ENCODE measurements at regions not wholly inside any gene's neighbourhood (a gene's known extent, or its start where the extent isn't known, plus 50 kb on each side); places are given as distances from the start of the nearest gene placed in this dataset.

DNA sequence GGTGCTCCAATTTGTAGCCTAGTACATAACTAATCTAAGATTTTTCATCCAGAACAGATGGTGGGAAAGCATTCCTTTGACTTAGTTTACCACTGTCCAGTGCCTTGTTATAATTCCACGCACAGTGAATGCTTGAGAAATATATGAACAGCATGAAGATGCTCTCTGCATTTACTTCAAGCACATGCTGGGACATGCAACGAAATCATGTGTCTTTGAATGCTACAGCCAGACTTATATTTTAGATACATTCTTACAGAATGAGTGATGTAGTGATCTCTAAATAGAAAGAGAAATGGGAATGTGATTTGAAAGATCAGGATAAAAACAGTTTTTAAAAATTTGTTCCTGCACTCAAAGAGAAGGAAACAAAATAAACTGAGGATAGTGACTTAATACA is 398.3 kb downstream of the FBXO15 start:
- TF ChIP-seq, protein P1, sequence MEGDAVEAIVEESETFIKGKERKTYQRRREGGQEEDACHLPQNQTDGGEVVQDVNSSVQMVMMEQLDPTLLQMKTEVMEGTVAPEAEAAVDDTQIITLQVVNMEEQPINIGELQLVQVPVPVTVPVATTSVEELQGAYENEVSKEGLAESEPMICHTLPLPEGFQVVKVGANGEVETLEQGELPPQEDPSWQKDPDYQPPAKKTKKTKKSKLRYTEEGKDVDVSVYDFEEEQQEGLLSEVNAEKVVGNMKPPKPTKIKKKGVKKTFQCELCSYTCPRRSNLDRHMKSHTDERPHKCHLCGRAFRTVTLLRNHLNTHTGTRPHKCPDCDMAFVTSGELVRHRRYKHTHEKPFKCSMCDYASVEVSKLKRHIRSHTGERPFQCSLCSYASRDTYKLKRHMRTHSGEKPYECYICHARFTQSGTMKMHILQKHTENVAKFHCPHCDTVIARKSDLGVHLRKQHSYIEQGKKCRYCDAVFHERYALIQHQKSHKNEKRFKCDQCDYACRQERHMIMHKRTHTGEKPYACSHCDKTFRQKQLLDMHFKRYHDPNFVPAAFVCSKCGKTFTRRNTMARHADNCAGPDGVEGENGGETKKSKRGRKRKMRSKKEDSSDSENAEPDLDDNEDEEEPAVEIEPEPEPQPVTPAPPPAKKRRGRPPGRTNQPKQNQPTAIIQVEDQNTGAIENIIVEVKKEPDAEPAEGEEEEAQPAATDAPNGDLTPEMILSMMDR (conservative IDR thresholded peaks at IDR 0.05; ENCODE audit: low read depth in 2 of 2) = no peak
- TF ChIP-seq JUNB (IDR thresholded peaks at IDR 0.05; ENCODE audit: unreplicated experiment) = no peak
- no peak for TF ChIP-seq EZH2 (IDR thresholded peaks at IDR 0.05; ENCODE audit: low read depth, unreplicated experiment)
- no peak for TF ChIP-seq ZNF331 (CRISPR knock-in tag; IDR thresholded peaks at IDR 0.05; ENCODE audit: low read depth)
- TF ChIP-seq, protein P2, sequence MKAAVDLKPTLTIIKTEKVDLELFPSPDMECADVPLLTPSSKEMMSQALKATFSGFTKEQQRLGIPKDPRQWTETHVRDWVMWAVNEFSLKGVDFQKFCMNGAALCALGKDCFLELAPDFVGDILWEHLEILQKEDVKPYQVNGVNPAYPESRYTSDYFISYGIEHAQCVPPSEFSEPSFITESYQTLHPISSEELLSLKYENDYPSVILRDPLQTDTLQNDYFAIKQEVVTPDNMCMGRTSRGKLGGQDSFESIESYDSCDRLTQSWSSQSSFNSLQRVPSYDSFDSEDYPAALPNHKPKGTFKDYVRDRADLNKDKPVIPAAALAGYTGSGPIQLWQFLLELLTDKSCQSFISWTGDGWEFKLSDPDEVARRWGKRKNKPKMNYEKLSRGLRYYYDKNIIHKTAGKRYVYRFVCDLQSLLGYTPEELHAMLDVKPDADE (IDR thresholded peaks at IDR 0.05) = no peak
- TF ChIP-seq POLR2AphosphoS5 (IDR thresholded peaks at IDR 0.05; ENCODE audit: low read depth) = no peak
- TF ChIP-seq, protein P3, sequence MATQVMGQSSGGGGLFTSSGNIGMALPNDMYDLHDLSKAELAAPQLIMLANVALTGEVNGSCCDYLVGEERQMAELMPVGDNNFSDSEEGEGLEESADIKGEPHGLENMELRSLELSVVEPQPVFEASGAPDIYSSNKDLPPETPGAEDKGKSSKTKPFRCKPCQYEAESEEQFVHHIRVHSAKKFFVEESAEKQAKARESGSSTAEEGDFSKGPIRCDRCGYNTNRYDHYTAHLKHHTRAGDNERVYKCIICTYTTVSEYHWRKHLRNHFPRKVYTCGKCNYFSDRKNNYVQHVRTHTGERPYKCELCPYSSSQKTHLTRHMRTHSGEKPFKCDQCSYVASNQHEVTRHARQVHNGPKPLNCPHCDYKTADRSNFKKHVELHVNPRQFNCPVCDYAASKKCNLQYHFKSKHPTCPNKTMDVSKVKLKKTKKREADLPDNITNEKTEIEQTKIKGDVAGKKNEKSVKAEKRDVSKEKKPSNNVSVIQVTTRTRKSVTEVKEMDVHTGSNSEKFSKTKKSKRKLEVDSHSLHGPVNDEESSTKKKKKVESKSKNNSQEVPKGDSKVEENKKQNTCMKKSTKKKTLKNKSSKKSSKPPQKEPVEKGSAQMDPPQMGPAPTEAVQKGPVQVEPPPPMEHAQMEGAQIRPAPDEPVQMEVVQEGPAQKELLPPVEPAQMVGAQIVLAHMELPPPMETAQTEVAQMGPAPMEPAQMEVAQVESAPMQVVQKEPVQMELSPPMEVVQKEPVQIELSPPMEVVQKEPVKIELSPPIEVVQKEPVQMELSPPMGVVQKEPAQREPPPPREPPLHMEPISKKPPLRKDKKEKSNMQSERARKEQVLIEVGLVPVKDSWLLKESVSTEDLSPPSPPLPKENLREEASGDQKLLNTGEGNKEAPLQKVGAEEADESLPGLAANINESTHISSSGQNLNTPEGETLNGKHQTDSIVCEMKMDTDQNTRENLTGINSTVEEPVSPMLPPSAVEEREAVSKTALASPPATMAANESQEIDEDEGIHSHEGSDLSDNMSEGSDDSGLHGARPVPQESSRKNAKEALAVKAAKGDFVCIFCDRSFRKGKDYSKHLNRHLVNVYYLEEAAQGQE (IDR thresholded peaks at IDR 0.05; ENCODE audit: unreplicated experiment) = no peak
- TF ChIP-seq STAT1 (IDR thresholded peaks at IDR 0.05; ENCODE audit: unreplicated experiment) = no peak

Measured in GM23338 (cell line).